KBM-7 (cell line): ENCODE measurements at regions not wholly inside any gene's neighbourhood (a gene's known extent, or its start where the extent isn't known, plus 50 kb on each side); places are given as distances from the start of the nearest gene placed in this dataset.
"Not testable (repeated sequence)": the region's sequence is repeated elsewhere in the genome, so short reads cannot be mapped to it uniquely, and the experiment has no call there.

Source experiments
- DNase-seq: peaks from one replicate; pipeline ENCODE4 v3.0.0-alpha.2; 2015
- in situ Hi-C: fragments of 300-500 bp; cut with MboI; formaldehyde crosslinking; loops from 2 replicates; pipeline ENCODE4 v1.14.3; 2020; ENCODE audit warnings: low sequenced_read_pairs, low pct_unique_long_range_greater_than_20kb, mixed read lengths

DNA sequence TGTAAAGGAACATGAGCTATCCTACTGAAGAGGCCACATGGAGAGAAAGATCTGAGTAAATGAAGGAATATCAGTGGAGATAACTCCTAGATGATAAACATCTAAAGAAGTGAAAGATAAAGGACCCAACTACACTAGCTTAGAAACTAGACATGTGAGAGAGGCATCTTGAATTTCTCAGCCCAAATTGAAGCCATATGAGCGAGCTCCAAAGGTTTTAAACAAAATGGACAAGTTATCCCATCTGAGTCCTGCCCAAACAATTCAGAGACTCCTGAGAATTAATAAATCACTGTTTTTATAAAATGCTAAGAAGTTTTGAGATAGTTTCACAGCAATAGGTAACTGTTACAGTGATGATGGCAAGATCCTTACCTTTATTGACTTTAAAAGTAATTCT, 438.9 kb downstream of the NAV3 start:
- DNase-seq, result no peak
- in situ Hi-C loops, result no loop called here

- in situ Hi-C loops, result no loop called here
- no peak for DNase-seq
Observed at GRCh38 chr12:78271546-78271945, 440.9 kb downstream of the NAV3 start.

- in situ Hi-C loops, result no loop called here
- no peak for DNase-seq
Observed at GRCh38 chr12:78275886-78276285, 445.2 kb downstream of the NAV3 start.

GRCh38 chr12:78278706-78279190, 448.1 kb downstream of the NAV3 start:
- in situ Hi-C loops, result no loop called here
- no peak for DNase-seq

GRCh38 chr12:78279567-78279966, 448.9 kb downstream of the NAV3 start:
- in situ Hi-C loops, result no loop called here
- no peak for DNase-seq

- in situ Hi-C loops, DNase-seq: not testable (repeated sequence)
Observed at GRCh38 chr12:78281102-78281501, 450.4 kb downstream of the NAV3 start.

GRCh38 chr12:78284417-78284816, 453.7 kb downstream of the NAV3 start:
- in situ Hi-C loops, result no loop called here
- DNase-seq, result no peak

- DNase-seq, result no peak
- in situ Hi-C loops, result no loop called here
Observed at GRCh38 chr12:78290606-78291345, 460.1 kb downstream of the NAV3 start.

GRCh38 chr12:78293059-78293686, 462.5 kb downstream of the NAV3 start:
- no peak for DNase-seq
- in situ Hi-C loops, result no loop called here

- in situ Hi-C loops, DNase-seq: not testable (repeated sequence)
Observed at GRCh38 chr12:78301282-78301681, 470.6 kb downstream of the NAV3 start.

- DNase-seq, result no peak
- in situ Hi-C loops, result no loop called here
Observed at GRCh38 chr12:78305808-78306207, 475.1 kb downstream of the NAV3 start.

GRCh38 chr12:78306236-78306635, 475.5 kb downstream of the NAV3 start:
- DNase-seq, result no peak
- in situ Hi-C loops, result no loop called here

DNA sequence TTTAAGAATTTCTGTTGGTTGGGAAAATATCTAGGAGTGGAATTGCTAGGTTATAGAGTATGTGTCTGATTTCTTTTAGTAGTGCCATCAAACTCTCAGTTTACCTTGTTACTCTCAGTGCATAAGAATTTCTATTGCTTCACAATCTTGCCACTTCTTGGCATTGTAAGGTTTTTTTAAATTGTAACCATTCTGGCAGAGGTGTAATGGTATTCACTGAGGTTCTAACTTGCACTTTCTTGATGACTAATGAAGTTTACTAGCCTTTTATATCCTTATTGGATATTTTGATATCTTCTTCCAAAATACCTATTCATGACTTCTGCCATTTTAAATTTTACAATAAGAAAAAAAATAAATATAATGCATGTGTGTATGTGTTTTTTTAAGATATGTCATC, 478.0 kb downstream of the NAV3 start:
- DNase-seq, result no peak

GRCh38 chr12:78315028-78315427, 484.3 kb downstream of the NAV3 start:
- in situ Hi-C loops, result no loop called here
- DNase-seq, result no peak

More for the DNA sequence above, 478.0 kb downstream of the NAV3 start:
- in situ Hi-C loops, result no loop called here

- in situ Hi-C loops, result no loop called here
- DNase-seq, result no peak
Observed at GRCh38 chr12:78316136-78316535, 485.4 kb downstream of the NAV3 start.

DNA sequence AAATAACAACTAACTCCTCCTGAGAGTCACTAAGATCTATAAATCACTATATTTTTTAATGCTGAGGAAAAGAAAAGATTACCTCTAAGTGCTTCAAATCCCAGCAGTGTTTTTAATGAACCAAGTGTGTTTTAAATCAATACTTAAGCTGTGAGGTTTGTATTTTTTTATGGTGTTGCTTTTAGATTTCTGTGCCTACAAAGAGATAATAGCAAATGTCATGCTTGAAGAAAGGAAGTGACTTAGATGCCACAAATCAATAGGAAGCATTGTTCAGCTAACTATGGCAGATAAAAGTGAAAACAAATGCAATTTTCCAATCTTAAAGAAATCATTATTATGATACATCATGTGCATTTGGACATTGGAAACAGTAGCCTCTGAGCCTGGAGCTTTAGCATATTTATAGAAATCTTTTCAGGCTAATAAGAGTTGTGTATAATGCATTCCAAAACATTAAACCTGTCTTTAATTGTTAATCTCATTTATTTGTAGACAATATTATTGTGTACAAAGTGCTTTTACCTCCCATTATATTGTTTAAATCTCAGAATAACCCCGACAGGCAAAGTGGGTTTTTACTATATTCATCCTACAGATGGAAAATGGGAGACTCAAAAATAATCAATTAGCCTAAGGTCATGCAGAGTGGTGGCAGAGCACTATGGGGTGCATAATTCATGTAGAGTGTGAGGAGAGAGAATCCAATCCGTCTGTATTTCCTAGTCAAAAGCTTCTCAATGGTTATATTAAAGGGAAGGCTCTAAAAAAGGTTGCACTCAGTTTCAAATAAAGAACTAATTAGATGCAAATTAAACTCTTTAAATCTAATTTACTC, 486.2 kb downstream of the NAV3 start:
- DNase-seq, result no peak
- in situ Hi-C loops, result no loop called here

DNA sequence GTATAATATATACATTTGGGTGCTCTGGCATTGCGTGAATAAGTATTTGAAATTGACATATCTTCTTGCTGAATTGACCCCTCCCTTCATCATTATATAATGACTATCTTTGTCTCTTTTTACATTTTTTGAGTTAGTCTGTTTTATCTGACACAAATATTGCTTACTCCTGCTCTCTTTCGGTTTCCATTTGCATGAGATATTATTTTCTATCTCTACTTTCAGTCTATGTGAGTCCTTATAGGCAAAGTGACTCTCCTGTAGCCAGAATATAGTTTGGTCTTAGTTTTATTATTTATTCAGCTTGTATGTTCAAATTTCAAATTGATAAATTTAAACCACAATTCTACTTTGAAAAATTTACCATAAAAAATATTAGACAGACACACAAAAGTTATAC, 491.0 kb downstream of the NAV3 start:
- in situ Hi-C loops, result no loop called here
- DNase-seq, result no peak

DNA sequence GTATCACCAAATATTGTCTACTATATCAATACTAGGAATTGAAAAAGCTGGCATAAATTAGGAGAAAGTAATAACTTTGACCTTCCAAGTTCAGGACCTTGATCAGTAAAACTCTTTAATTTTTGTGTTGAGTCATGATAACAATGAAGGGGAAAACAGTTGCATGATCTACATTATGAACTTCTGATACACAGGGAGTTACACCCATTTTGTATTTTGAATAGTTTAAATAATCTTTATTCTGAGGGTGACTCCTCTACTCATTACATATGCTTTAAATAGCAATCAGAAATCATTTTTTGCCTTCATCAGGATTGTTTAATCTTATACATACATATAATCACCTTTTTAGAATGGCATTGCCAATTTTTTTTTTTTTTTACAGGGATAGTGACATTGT, 492.5 kb downstream of the NAV3 start:
- no peak for DNase-seq
- in situ Hi-C loops, result no loop called here

- in situ Hi-C loops, result no loop called here
- DNase-seq, result no peak
Observed at GRCh38 chr12:78324234-78324633, 493.5 kb downstream of the NAV3 start.

DNA sequence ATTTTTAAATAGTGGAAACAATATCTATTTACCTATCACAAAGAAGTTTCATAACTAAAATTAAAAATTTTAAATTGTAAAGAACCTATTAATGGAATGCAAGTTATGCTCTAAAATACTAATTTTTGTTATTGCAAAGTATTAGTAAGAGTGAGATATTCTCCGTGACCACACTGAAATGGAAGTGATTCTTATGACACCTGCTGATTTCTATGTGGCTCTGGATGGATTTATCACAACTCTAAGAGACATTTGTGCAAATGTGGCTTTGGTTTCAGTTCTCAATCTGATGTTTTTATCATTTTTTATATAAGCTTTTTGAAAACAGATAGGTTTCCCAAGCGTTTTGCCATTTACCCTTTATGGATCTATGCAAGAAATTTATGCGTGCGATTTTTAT, 497.8 kb downstream of the NAV3 start:
- in situ Hi-C loops, result no loop called here
- DNase-seq, result no peak
